ENCODE measurements at regions not wholly inside any gene's neighbourhood (a gene's known extent, or its start where the extent isn't known, plus 50 kb on each side); places are given as distances from the start of the nearest gene placed in this dataset.

DNA sequence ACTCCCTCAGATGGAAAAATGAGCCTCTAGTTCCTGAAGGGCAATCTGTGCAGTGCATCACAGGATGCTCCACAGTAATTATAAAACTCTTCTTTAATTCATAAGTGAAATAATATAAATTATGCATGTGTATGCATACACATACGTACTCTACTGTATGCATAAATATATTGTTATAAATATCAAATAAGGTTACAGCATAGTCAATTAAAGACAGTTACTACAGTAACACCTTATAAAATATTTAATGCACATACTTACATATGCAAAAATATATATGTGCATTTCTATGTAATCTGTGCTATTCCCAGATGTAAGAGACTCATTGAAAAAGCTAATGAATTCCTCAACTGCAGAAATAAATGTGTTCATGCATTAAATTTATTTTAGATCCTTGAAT is 1515.1 kb downstream of the CDH11 start:
- intact Hi-C loops (cut with DNase I), result no loop called here
- TF ChIP-seq, protein P1, sequence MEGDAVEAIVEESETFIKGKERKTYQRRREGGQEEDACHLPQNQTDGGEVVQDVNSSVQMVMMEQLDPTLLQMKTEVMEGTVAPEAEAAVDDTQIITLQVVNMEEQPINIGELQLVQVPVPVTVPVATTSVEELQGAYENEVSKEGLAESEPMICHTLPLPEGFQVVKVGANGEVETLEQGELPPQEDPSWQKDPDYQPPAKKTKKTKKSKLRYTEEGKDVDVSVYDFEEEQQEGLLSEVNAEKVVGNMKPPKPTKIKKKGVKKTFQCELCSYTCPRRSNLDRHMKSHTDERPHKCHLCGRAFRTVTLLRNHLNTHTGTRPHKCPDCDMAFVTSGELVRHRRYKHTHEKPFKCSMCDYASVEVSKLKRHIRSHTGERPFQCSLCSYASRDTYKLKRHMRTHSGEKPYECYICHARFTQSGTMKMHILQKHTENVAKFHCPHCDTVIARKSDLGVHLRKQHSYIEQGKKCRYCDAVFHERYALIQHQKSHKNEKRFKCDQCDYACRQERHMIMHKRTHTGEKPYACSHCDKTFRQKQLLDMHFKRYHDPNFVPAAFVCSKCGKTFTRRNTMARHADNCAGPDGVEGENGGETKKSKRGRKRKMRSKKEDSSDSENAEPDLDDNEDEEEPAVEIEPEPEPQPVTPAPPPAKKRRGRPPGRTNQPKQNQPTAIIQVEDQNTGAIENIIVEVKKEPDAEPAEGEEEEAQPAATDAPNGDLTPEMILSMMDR (IDR thresholded peaks at IDR 0.05), result no peak
- Histone ChIP-seq H3K4me3 (no peak overlapping the region), H3K27ac (no peak overlapping the region), H3K27me3 (no peaks in the 10 kb centered on the region), H3K9ac (ENCODE audit: low read depth in 2 of 2, low read length in 2 of 2) (no peak overlapping the region), H3K9me3 (no peaks in the 10 kb centered on the region), H3K4me1 (no peaks in the 10 kb centered on the region), H3K36me3 (no peaks in the 10 kb centered on the region)
- no peak for DNase-seq

DNA sequence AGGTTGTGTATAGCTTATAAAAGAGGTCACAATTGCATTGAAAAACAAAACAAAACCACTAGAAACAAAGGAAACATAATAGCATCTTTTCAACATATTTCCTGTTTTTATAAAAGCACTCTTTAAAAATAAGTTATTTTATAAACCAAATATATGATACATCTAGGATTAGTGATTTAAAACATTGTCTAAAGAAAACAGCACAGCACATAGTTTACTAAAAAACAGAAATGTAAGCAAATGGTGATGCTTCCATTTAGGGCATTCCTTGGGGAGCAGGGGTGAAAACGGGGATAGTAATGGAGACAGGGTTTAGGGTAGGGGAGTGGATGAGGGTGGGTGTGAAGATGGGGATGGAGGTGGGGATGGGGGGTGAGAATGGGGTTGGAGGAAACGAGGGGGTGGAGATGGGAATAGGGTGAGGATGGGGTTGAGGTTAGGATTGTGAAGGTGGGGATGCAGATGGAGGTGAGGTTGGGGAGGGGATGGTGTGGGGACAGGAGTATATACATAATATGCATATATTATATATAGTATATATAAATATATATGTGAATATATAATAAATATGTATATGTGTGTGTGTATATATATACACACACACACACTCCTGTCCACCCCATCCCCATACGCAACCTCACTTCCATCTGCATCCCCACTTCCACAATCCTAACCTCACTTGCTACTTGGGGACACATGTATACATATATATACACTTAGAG is 1519.5 kb downstream of the CDH11 start:
- no peaks in the 10 kb centered on the region for H3K36me3 ChIP-seq
- TF ChIP-seq, protein P1 (IDR thresholded peaks at IDR 0.05), result no peak
- H3K4me3 ChIP-seq, result no peak overlapping the region
- H3K27ac ChIP-seq, result no peak overlapping the region
- no peaks in the 10 kb centered on the region for H3K9me3 ChIP-seq
- no peaks in the 10 kb centered on the region for H3K4me1 ChIP-seq
- H3K27me3 ChIP-seq, result no peaks in the 10 kb centered on the region
- H3K9ac ChIP-seq (ENCODE audit: low read depth in 2 of 2, low read length in 2 of 2), result no peak overlapping the region
- intact Hi-C loops (cut with DNase I), result no loop called here
- no peak for DNase-seq

DNA sequence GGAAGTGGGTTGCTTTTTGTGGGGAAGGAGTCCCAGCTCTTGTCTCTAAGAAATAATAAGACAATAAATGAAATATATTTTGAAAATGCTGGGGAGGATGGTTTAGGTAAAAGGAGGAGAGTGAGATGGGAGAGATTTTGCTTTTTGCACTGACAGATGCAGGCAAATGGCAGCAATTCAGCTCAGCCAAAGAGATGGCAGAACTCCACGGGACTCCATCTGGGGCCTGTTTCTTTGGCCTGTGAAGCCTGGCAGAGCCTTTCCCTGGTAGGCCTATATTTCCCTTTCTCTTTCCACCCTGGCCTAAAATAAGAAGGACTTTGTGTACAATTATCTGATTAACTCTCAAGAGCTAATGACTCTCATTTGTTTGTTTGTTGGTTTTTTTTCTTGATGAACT is 1525.1 kb downstream of the CDH11 start:
- intact Hi-C loops (cut with DNase I), result no loop called here
- TF ChIP-seq, protein P1 (IDR thresholded peaks at IDR 0.05), result no peak
- no peak overlapping the region for H3K4me3 ChIP-seq

DNA sequence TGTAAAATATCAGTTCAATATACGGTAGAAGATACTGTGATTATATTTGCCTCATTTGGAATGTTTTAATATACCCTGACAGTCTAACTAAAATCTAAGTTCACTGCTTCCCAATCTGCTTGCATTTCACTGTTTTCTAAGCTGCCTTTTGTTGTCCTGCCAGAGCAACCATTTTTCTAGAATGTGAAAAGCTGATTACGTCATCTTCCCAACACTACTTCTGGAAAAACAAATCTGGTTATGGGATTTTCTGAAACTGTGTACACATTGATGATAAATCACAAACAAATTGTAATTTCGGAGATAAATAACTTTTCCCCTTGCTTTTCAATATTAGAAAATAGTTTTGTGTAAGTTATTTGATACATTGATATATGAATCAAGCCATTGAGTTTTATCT is 1529.0 kb downstream of the CDH11 start:
- H3K27me3 ChIP-seq, result no peaks in the 10 kb centered on the region
- H3K9ac ChIP-seq (ENCODE audit: low read depth in 2 of 2, low read length in 2 of 2), result no peak overlapping the region
- H3K9me3 ChIP-seq, result no peaks in the 10 kb centered on the region
- no peak for DNase-seq
- intact Hi-C loops (cut with DNase I), result no loop called here
- H3K27ac ChIP-seq, result no peak overlapping the region
- H3K4me1 ChIP-seq, result no peaks in the 10 kb centered on the region
- no peak overlapping the region for H3K4me3 ChIP-seq
- H3K36me3 ChIP-seq, result no peaks in the 10 kb centered on the region
- TF ChIP-seq, protein P1 (IDR thresholded peaks at IDR 0.05), result no peak

More for the DNA sequence above, 1525.1 kb downstream of the CDH11 start:
- Histone ChIP-seq H3K4me1 (no peaks in the 10 kb centered on the region), H3K27me3 (no peaks in the 10 kb centered on the region), H3K36me3 (no peaks in the 10 kb centered on the region), H3K27ac (no peak overlapping the region), H3K9ac (ENCODE audit: low read depth in 2 of 2, low read length in 2 of 2) (no peak overlapping the region), H3K9me3 (no peaks in the 10 kb centered on the region)
- DNase-seq, result no peak

DNA sequence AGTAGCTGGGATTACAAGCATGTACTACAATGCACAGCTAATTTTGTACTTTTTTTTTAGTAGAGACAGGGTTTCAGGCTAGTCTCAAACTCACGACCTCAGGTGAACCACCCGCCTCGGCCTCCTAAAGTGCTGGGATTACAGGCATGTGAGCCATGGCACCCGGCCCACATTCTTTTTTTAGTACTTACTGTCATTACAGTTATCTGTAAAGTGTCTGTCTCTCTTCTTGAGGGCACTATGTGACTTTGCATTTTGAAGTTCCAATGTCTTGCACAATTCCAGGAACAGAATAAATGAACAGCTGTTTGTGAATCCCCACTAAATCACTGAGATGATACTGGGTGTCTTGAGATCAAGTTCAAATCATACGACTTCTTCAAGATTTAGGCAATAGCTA is 1540.3 kb downstream of the CDH11 start:
- no peaks in the 10 kb centered on the region for H3K9me3 ChIP-seq
- no peaks in the 10 kb centered on the region for H3K27me3 ChIP-seq
- no peak overlapping the region for H3K9ac ChIP-seq (ENCODE audit: low read depth in 2 of 2, low read length in 2 of 2)
- H3K27ac ChIP-seq, result no peak overlapping the region
- DNase-seq, result no peak
- no peaks in the 10 kb centered on the region for H3K4me1 ChIP-seq
- H3K4me3 ChIP-seq, result no peak overlapping the region
- intact Hi-C loops (cut with DNase I), result no loop called here
- TF ChIP-seq, protein P1 (IDR thresholded peaks at IDR 0.05), result no peak
- no peaks in the 10 kb centered on the region for H3K36me3 ChIP-seq

Measured in colonic mucosa (tissue), 4 donors.